OCI-LY1 (cell line): ENCODE measurements at regions not wholly inside any gene's neighbourhood (a gene's known extent, or its start where the extent isn't known, plus 50 kb on each side); places are given as distances from the start of the nearest gene placed in this dataset.

Source experiments
- H2AFZ ChIP-seq: fragments of 200-600 bp; sonication (generic), shearing (Covaris generic); 2 replicates; pipeline ENCODE4 v1.6.0; 2014; ENCODE audit warnings: antibody characterized with exemption, mild to moderate bottlenecking, low read length
- H3F3A ChIP-seq: fragments of 200-600 bp; sonication (generic), shearing (Covaris generic); 2 replicates; pipeline ENCODE4 v1.6.0; 2014; ENCODE audit warnings: mild to moderate bottlenecking, antibody characterized with exemption, low read length, moderate library complexity; ENCODE audit not compliant: insufficient read depth
- H3K27ac ChIP-seq: fragments of 200-600 bp; sonication (generic); 2 replicates; pipeline ENCODE4 v1.5.1; 2014; ENCODE audit warnings: low read length, mixed run types, mild to moderate bottlenecking, low read depth; ENCODE audit not compliant: poor library complexity, severe bottlenecking
- H3K27me3 ChIP-seq: fragments of 200-600 bp; sonication (generic); 2 replicates; pipeline ENCODE4 v1.6.0; 2014; ENCODE audit warnings: antibody characterized with exemption, mild to moderate bottlenecking, low read length, moderate library complexity; ENCODE audit not compliant: insufficient read depth
- H3K36me3 ChIP-seq: fragments of 200-600 bp; sonication (generic); 2 replicates; pipeline ENCODE4 v1.6.1; 2014; ENCODE audit warnings: mild to moderate bottlenecking, antibody characterized with exemption, low read length, moderate library complexity, mixed read lengths; ENCODE audit not compliant: insufficient read depth
- H3K4me1 ChIP-seq: fragments of 200-600 bp; sonication (generic); 2 replicates; pipeline ENCODE4 v1.5.1; 2014; ENCODE audit warnings: mild to moderate bottlenecking, low read length, moderate library complexity; ENCODE audit not compliant: insufficient read depth, severe bottlenecking
- H3K4me2 ChIP-seq: fragments of 200-600 bp; sonication (generic), shearing (Covaris generic); 2 replicates; pipeline ENCODE4 v1.6.1; 2014; ENCODE audit warnings: low read length
- H3K4me3 ChIP-seq: fragments of 200-600 bp; sonication (generic); 2 replicates; pipeline ENCODE4 v1.5.1; 2014; ENCODE audit warnings: low read length, low read depth, mild to moderate bottlenecking, mixed read lengths; ENCODE audit not compliant: poor library complexity, severe bottlenecking
- H3K79me2 ChIP-seq: fragments of 200-600 bp; shearing (Covaris generic); 2 replicates; pipeline ENCODE4 v1.6.1; 2016; ENCODE audit warnings: mixed run types, low read length, mixed read lengths; ENCODE audit not compliant: insufficient read depth
- H3K9ac ChIP-seq: fragments of 200-600 bp; sonication (generic), shearing (Covaris generic); 2 replicates; pipeline ENCODE4 v1.6.1; 2014; ENCODE audit warnings: mild to moderate bottlenecking, low read length, mixed read lengths
- H3K9me2 ChIP-seq: fragments of 200-600 bp; sonication (generic), shearing (Covaris generic); 2 replicates; pipeline ENCODE4 v1.6.1; 2014; ENCODE audit warnings: low read depth, mild to moderate bottlenecking, low read length, mixed read lengths
- H3K9me3 ChIP-seq: fragments of 200-600 bp; shearing (Covaris generic); 2 replicates; pipeline ENCODE4 v1.6.1; 2014; ENCODE audit warnings: low read length, mixed read lengths
- H4K20me1 ChIP-seq: fragments of 200-600 bp; sonication (generic), shearing (Covaris generic); 2 replicates; pipeline ENCODE4 v1.6.0; 2016; ENCODE audit warnings: mild to moderate bottlenecking, low read length; ENCODE audit not compliant: insufficient read depth
- EZH2 ChIP-seq: fragments of 200-600 bp; sonication (generic), shearing (Covaris generic); IDR thresholded peaks from 2 replicates; pipeline ENCODE4 v1.8.0; 2017; ENCODE audit warnings: borderline replicate concordance, mixed run types, mild to moderate bottlenecking, antibody characterized with exemption, low read length, moderate library complexity, mixed read lengths
- TF ChIP-seq, protein P1 (sequence below): fragments of 200-600 bp; sonication (generic), shearing (Covaris generic); IDR thresholded peaks from 2 replicates; pipeline ENCODE4 v1.5.1; 2017; ENCODE audit warnings: mild to moderate bottlenecking, antibody characterized with exemption, low read length, moderate library complexity, mixed read lengths

DNA sequence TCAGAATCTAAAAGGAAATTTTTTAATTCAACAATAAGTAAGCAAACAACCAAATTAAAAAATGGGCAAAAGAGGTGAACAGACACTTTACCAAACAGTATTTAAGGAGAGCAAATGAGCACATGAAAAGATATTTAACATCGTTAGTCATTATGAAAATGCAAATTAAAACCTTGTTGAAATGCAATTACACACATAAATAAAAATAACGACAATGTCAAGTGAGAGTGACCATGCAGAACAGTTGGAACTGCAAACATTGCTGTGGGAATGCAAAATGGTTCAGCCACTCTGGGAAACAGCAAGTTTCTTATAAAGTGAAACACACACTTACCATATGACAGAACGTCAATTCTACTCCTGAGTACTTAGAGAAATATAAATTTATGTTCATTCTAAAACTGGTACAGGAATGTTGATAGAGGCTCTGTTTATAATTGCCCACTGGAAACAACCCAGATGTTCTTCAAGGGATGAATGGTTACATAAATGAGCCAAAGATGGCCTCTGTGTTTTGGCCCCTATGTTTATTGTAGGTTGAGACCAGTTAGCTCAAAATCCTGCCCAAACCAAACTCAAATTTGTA is 678.1 kb downstream of the UQCRFS1 start:
- no peak overlapping the region for H3K9ac ChIP-seq
- no peak overlapping the region for H2AFZ ChIP-seq
- H3K4me1 ChIP-seq = no peaks in the 10 kb centered on the region
- no peaks in the 10 kb centered on the region; the same call in 1 of the 2 replicates for H3K9me2 ChIP-seq
- no peak overlapping the region for H3K4me2 ChIP-seq
- no peaks in the 10 kb centered on the region for H3K36me3 ChIP-seq
- H3K9me3 ChIP-seq = peaks cover 13% of the 10 kb centered on the region
- no peaks in the 10 kb centered on the region for H3K27me3 ChIP-seq
- TF ChIP-seq, protein P1, sequence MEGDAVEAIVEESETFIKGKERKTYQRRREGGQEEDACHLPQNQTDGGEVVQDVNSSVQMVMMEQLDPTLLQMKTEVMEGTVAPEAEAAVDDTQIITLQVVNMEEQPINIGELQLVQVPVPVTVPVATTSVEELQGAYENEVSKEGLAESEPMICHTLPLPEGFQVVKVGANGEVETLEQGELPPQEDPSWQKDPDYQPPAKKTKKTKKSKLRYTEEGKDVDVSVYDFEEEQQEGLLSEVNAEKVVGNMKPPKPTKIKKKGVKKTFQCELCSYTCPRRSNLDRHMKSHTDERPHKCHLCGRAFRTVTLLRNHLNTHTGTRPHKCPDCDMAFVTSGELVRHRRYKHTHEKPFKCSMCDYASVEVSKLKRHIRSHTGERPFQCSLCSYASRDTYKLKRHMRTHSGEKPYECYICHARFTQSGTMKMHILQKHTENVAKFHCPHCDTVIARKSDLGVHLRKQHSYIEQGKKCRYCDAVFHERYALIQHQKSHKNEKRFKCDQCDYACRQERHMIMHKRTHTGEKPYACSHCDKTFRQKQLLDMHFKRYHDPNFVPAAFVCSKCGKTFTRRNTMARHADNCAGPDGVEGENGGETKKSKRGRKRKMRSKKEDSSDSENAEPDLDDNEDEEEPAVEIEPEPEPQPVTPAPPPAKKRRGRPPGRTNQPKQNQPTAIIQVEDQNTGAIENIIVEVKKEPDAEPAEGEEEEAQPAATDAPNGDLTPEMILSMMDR = no peak
- no peak for TF ChIP-seq EZH2
- no peak overlapping the region for H3K27ac ChIP-seq
- H3F3A ChIP-seq = no peaks in the 10 kb centered on the region
- H4K20me1 ChIP-seq = no peaks in the 10 kb centered on the region
- no peak overlapping the region for H3K4me3 ChIP-seq
- H3K79me2 ChIP-seq = no peaks in the 10 kb centered on the region

DNA sequence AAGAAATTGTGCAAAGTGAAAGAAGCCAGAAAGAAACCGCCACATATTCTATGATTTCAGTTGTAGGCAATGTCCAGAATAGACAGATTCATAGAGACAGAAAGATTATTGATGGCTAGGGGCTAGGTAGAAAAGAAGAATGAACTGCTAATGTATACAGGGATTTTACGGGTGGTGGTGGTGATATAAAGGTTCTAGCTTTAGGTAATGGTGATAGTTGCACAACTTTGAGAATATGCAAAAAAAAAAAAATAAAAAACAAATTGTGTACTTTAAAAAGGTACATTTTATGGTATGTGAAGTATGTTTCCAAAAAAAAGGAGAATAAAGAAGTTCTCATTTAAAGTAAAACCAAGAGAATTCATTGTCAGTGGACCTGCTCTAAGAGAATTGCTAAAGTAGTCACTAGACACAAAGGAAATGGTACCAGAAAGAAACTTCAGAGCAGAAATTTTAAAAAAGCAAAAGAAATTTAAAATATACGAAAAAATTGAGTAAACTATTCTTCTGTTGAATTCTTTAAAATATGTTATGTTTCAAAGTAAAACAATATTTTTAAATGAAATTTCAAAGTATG is 680.1 kb downstream of the UQCRFS1 start:
- H3K9ac ChIP-seq = no peak overlapping the region

DNA sequence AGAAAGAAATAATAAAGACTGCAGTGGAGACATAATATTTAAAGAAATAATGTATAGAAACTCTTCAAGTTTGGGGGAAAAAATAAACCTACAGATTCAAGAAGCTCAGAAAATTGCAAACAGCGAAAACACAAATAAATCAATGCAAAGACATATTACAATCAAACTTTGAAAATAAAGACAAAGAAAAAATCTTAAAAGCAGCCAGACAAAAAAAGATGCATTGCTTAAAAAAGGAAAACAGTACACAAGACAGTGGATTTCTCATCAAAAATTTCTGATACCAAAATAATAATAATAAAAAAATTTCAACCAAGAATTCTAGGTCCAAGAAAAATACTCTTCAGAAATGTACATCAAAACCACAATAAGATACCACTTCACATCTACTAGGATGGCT is 681.0 kb downstream of the UQCRFS1 start:
- Histone ChIP-seq H3K4me2 (no peak overlapping the region), H3K9me2 (no peaks in the 10 kb centered on the region; the same call in 1 of the 2 replicates), H3K9ac (no peak overlapping the region), H3K9me3 (0 out of 2 replicates have a peak, but pooled peaks cover 4% of the 10 kb centered on the region), H2AFZ (no peak overlapping the region), H3K4me3 (no peak overlapping the region), H3K4me1 (no peaks in the 10 kb centered on the region), H3K27ac (no peak overlapping the region), H4K20me1 (no peaks in the 10 kb centered on the region), H3F3A (no peaks in the 10 kb centered on the region), H3K79me2 (no peaks in the 10 kb centered on the region), H3K36me3 (no peaks in the 10 kb centered on the region), H3K27me3 (no peaks in the 10 kb centered on the region)
- TF ChIP-seq EZH2 = no peak
- TF ChIP-seq, protein P1 = no peak

More for the DNA sequence above, 680.1 kb downstream of the UQCRFS1 start:
- Histone ChIP-seq H3K36me3 (no peaks in the 10 kb centered on the region), H3F3A (no peaks in the 10 kb centered on the region), H3K4me1 (no peaks in the 10 kb centered on the region), H3K79me2 (no peaks in the 10 kb centered on the region), H3K4me2 (no peak overlapping the region), H2AFZ (no peak overlapping the region), H3K27me3 (no peaks in the 10 kb centered on the region), H3K9me2 (no peaks in the 10 kb centered on the region; the same call in 1 of the 2 replicates), H3K9me3 (peaks cover 12% of the 10 kb centered on the region), H4K20me1 (no peaks in the 10 kb centered on the region), H3K4me3 (no peak overlapping the region), H3K27ac (no peak overlapping the region)
- TF ChIP-seq, protein P1 = no peak
- no peak for TF ChIP-seq EZH2
